Smooth muscle cell (in vitro differentiated cells): ENCODE measurements at regions not wholly inside any gene's neighbourhood (a gene's known extent, or its start where the extent isn't known, plus 50 kb on each side); places are given as distances from the start of the nearest gene placed in this dataset.

Experiments used
- DNase-seq: peaks from one replicate; lab custom pipeline; 2025; ENCODE audit not compliant: unreplicated experiment; lab: John Stamatoyannopoulos, UW
- H2AFZ ChIP-seq: fragments of 200-600 bp; sonication (generic); 2 replicates; pipeline ENCODE4 v1.6.0; 2016; ENCODE audit warnings: antibody characterized with exemption, low read depth, mild to moderate bottlenecking
- H3F3A ChIP-seq: fragments of 200-600 bp; sonication (generic); 2 replicates; pipeline ENCODE4 v1.6.0; 2017; ENCODE audit warnings: antibody characterized with exemption, low read depth
- H3K27ac ChIP-seq: fragments of 200-600 bp; sonication (generic); 2 replicates; pipeline ENCODE4 v1.5.1; 2016; ENCODE audit warnings: low read depth, mild to moderate bottlenecking
- H3K27me3 ChIP-seq: fragments of 200-600 bp; sonication (generic); 2 replicates; pipeline ENCODE4 v1.6.1; 2016; ENCODE audit warnings: low read depth, mild to moderate bottlenecking
- H3K36me3 ChIP-seq: fragments of 200-600 bp; sonication (generic); 2 replicates; pipeline ENCODE4 v1.5.1; 2016; ENCODE audit warnings: low read depth
- H3K4me1 ChIP-seq: fragments of 200-600 bp; sonication (generic); 2 replicates; pipeline ENCODE4 v1.5.1; 2016; ENCODE audit warnings: low read depth
- H3K4me2 ChIP-seq: fragments of 200-600 bp; sonication (generic); 2 replicates; pipeline ENCODE4 v1.6.0; 2016; ENCODE audit warnings: mild to moderate bottlenecking
- H3K4me3 ChIP-seq: fragments of 200-600 bp; sonication (generic); 2 replicates; pipeline ENCODE4 v1.5.1; 2016; ENCODE audit warnings: mild to moderate bottlenecking
- H3K79me2 ChIP-seq: fragments of 200-600 bp; sonication (generic); 2 replicates; pipeline ENCODE4 v1.6.0; 2016; ENCODE audit warnings: low read depth, mild to moderate bottlenecking
- H3K9ac ChIP-seq: fragments of 200-600 bp; sonication (generic); 2 replicates; pipeline ENCODE4 v1.6.0; 2016; ENCODE audit warnings: low read depth
- H3K9me3 ChIP-seq: fragments of 200-600 bp; sonication (generic); replicated peaks from 2 replicates; pipeline ENCODE4 v1.5.1; 2016; ENCODE audit warnings: low read depth
- H4K20me1 ChIP-seq: fragments of 200-600 bp; sonication (generic); 2 replicates; pipeline ENCODE4 v1.6.0; 2016; ENCODE audit warnings: low read depth
- CTCF ChIP-seq: fragments of 200-600 bp; sonication (generic); IDR thresholded peaks from 2 replicates; pipeline ENCODE4 v1.5.1; 2017; ENCODE audit warnings: borderline replicate concordance, mild to moderate bottlenecking, antibody characterized with exemption; ENCODE audit not compliant: insufficient read depth, poor library complexity, severe bottlenecking
- WGBS: methylation state at CpG from one replicate; pipeline ENCODE4 v1.1.7; 2016; ENCODE audit warnings: low lambda C conversion rate; 5-methylcytosine and 5-hydroxymethylcytosine counted together

GRCh38 chr4:31015123-31015522 is 295.0 kb downstream of the PCDH7 start:
- Histone ChIP-seq H4K20me1 (no peaks in the 10 kb centered on the region), H3K4me1 (peaks cover 4% of the 10 kb centered on the region), H2AFZ (no peak overlapping the region), H3F3A (no peaks in the 10 kb centered on the region), H3K4me2 (no peak overlapping the region), H3K79me2 (no peaks in the 10 kb centered on the region), H3K36me3 (no peaks in the 10 kb centered on the region), H3K27me3 (no peaks in the 10 kb centered on the region), H3K9ac (no peak overlapping the region), H3K27ac (no peak overlapping the region), H3K4me3 (no peak overlapping the region), H3K9me3 (no peaks in the 10 kb centered on the region)
- WGBS: 68% methylated on average over 3 of the region's 3 CpGs
- no peak for TF ChIP-seq CTCF
- no peak for DNase-seq

GRCh38 chr4:31016322-31017061 is 296.3 kb downstream of the PCDH7 start:
- 98% methylated on average over 2 of the region's 2 CpGs for WGBS
- no peaks in the 10 kb centered on the region for H3F3A ChIP-seq

GRCh38 chr4:31020363-31020762 is 300.2 kb downstream of the PCDH7 start:
- H3K9me3 ChIP-seq: no peaks in the 10 kb centered on the region
- no peaks in the 10 kb centered on the region for H4K20me1 ChIP-seq
- H3K4me2 ChIP-seq: peak overlapping the region; percentile 49
- H3K4me3 ChIP-seq: peak overlapping the region; percentile 17
- DNase-seq: no peak
- H2AFZ ChIP-seq: no peak overlapping the region
- no peaks in the 10 kb centered on the region for H3F3A ChIP-seq
- no peak overlapping the region for H3K9ac ChIP-seq
- H3K4me1 ChIP-seq: peaks cover 12% of the 10 kb centered on the region
- H3K36me3 ChIP-seq: no peaks in the 10 kb centered on the region
- H3K79me2 ChIP-seq: no peaks in the 10 kb centered on the region
- no peak for TF ChIP-seq CTCF
- 58% methylated on average over 8 of the region's 8 CpGs for WGBS
- no peaks in the 10 kb centered on the region for H3K27me3 ChIP-seq
- H3K27ac ChIP-seq: no peak overlapping the region

More at GRCh38 chr4:31016322-31017061, 296.3 kb downstream of the PCDH7 start:
- Histone ChIP-seq H3K4me2 (no peak overlapping the region), H3K79me2 (no peaks in the 10 kb centered on the region), H3K4me3 (no peak overlapping the region), H2AFZ (no peak overlapping the region), H3K9ac (no peak overlapping the region), H4K20me1 (no peaks in the 10 kb centered on the region), H3K9me3 (no peaks in the 10 kb centered on the region), H3K27me3 (no peaks in the 10 kb centered on the region), H3K4me1 (peaks cover 12% of the 10 kb centered on the region), H3K27ac (no peak overlapping the region), H3K36me3 (no peaks in the 10 kb centered on the region)
- no peak for DNase-seq
- TF ChIP-seq CTCF: no peak

GRCh38 chr4:31021008-31021407 is 300.8 kb downstream of the PCDH7 start:
- TF ChIP-seq CTCF: no peak
- H4K20me1 ChIP-seq: no peaks in the 10 kb centered on the region
- H3K79me2 ChIP-seq: no peaks in the 10 kb centered on the region
- H2AFZ ChIP-seq: no peak overlapping the region
- no peaks in the 10 kb centered on the region for H3K36me3 ChIP-seq
- H3F3A ChIP-seq: no peaks in the 10 kb centered on the region
- no peak overlapping the region for H3K4me2 ChIP-seq
- no peak overlapping the region for H3K4me3 ChIP-seq
- H3K9ac ChIP-seq: no peak overlapping the region
- peaks cover 12% of the 10 kb centered on the region for H3K4me1 ChIP-seq
- WGBS: 91% methylated on average over 2 of the region's 2 CpGs
- H3K27ac ChIP-seq: no peak overlapping the region
- no peaks in the 10 kb centered on the region for H3K27me3 ChIP-seq
- DNase-seq: no peak
- no peaks in the 10 kb centered on the region for H3K9me3 ChIP-seq
